SKM-1 (cell line): ENCODE measurements at regions not wholly inside any gene's neighbourhood (a gene's known extent, or its start where the extent isn't known, plus 50 kb on each side); places are given as distances from the start of the nearest gene placed in this dataset.
"Not testable (repeated sequence)": the region's sequence is repeated elsewhere in the genome, so short reads cannot be mapped to it uniquely, and the experiment has no call there.

Experiments used
- DNase-seq: peaks from one replicate; lab custom pipeline; 2025; ENCODE audit not compliant: unreplicated experiment; lab: John Stamatoyannopoulos, UW

- no peak for DNase-seq
Observed at GRCh38 chr5:145025775-145026174, 809.4 kb downstream of the PRELID2 start.

- no peak for DNase-seq
Observed at GRCh38 chr5:145015146-145015545, 820.0 kb downstream of the PRELID2 start.

- DNase-seq: no peak
Observed at GRCh38 chr5:145014109-145014508, 821.0 kb downstream of the PRELID2 start.

- DNase-seq: no peak
Observed at GRCh38 chr5:145010834-145011233, 824.3 kb downstream of the PRELID2 start.

GRCh38 chr5:145008876-145009530 is 826.1 kb downstream of the PRELID2 start:
- no peak for DNase-seq

GRCh38 chr5:144994356-144994755 is 823.7 kb downstream of the KCTD16 start:
- DNase-seq: not testable (repeated sequence)

GRCh38 chr5:144983101-144983500 is 812.4 kb downstream of the KCTD16 start:
- DNase-seq: no peak

GRCh38 chr5:144979516-144980264 is 809.0 kb downstream of the KCTD16 start:
- no peak for DNase-seq

- no peak for DNase-seq
Observed at GRCh38 chr5:144972317-144972716, 801.6 kb downstream of the KCTD16 start.

- no peak for DNase-seq
Observed at GRCh38 chr5:144971108-144971850, 800.6 kb downstream of the KCTD16 start.

GRCh38 chr5:144960296-144960695 is 789.6 kb downstream of the KCTD16 start:
- no peak for DNase-seq

GRCh38 chr5:144958002-144958401 is 787.3 kb downstream of the KCTD16 start:
- no peak for DNase-seq

GRCh38 chr5:144950996-144951395 is 780.3 kb downstream of the KCTD16 start:
- no peak for DNase-seq

GRCh38 chr5:144947023-144947422 is 776.4 kb downstream of the KCTD16 start:
- no peak for DNase-seq

GRCh38 chr5:144945503-144945902 is 774.8 kb downstream of the KCTD16 start:
- no peak for DNase-seq

- no peak for DNase-seq
Observed at GRCh38 chr5:144944936-144945335, 774.3 kb downstream of the KCTD16 start.

- DNase-seq: no peak
Observed at GRCh38 chr5:144941004-144941403, 770.3 kb downstream of the KCTD16 start.

GRCh38 chr5:144918371-144918770 is 747.7 kb downstream of the KCTD16 start:
- no peak for DNase-seq

- DNase-seq: no peak
Observed at GRCh38 chr5:144915452-144915851, 744.8 kb downstream of the KCTD16 start.

GRCh38 chr5:144913661-144914060 is 743.0 kb downstream of the KCTD16 start:
- DNase-seq: no peak

- no peak for DNase-seq
Observed at GRCh38 chr5:144896473-144896872, 725.8 kb downstream of the KCTD16 start.

GRCh38 chr5:144886668-144887067 is 716.0 kb downstream of the KCTD16 start:
- DNase-seq: no peak
